GM12878 (cell line): ENCODE measurements at regions not wholly inside any gene's neighbourhood (a gene's known extent, or its start where the extent isn't known, plus 50 kb on each side); places are given as distances from the start of the nearest gene placed in this dataset.

Source experiments
- CEBPB ChIP-seq, 2 experiments: fragments of 150-350 bp in 1 of 2; IDR thresholded peaks; 2 replicates each; pipeline ENCODE4 v1.6.1; 2012 to 2014; ENCODE audit warnings: low read depth in 2 of 2, low read length in 2 of 2, borderline replicate concordance in 1 of 2, inconsistent platforms in 1 of 2
- CHD4 ChIP-seq: fragments of 200-600 bp; sonication (generic); IDR thresholded peaks from 2 replicates; pipeline ENCODE4 v1.6.1; 2016; ENCODE audit warnings: mild to moderate bottlenecking
- ESRRA ChIP-seq: IDR thresholded peaks from 2 replicates; pipeline ENCODE4 v1.6.1; 2012; ENCODE audit warnings: mild to moderate bottlenecking, low read length, improper control_type of control experiment
- FOXM1 ChIP-seq: IDR thresholded peaks from 2 replicates; pipeline ENCODE4 v1.6.1; 2012; ENCODE audit warnings: low read depth, mild to moderate bottlenecking, inconsistent platforms, low read length, moderate library complexity
- SIN3A ChIP-seq: IDR thresholded peaks from 2 replicates; pipeline ENCODE4 v1.6.1; 2012; ENCODE audit warnings: low read depth, low read length, improper control_type of control experiment
- TCF12 ChIP-seq: IDR thresholded peaks from 2 replicates; pipeline ENCODE4 v1.6.1; 2011; ENCODE audit warnings: low read depth, mild to moderate bottlenecking, low read length
- TF ChIP-seq, protein P1 (sequence below), 3 experiments: IDR thresholded peaks in 2 of 3; conservative IDR thresholded peaks in 1 of 3; 2 replicates each; pipeline ENCODE4 v1.5.1; 2011; ENCODE audit warnings: low read depth in 3 of 3, low read length in 3 of 3, mild to moderate bottlenecking in 3 of 3, control low read depth in 2 of 3, moderate library complexity in 2 of 3, inconsistent platforms in 1 of 3, mixed read lengths in 1 of 3; ENCODE audit not compliant: control insufficient read depth in 2 of 3, insufficient read depth in 1 of 3; ENCODE audit errors: extremely low read depth in 1 of 3
- TF ChIP-seq, protein P2 (sequence below): IDR thresholded peaks from 2 replicates; pipeline ENCODE4 v1.6.1; 2011; ENCODE audit warnings: mild to moderate bottlenecking, low read depth, low read length, moderate library complexity; ENCODE audit not compliant: insufficient replicate concordance

GRCh38 chr3:193814166-193814892, 221.3 kb downstream of the OPA1 start:
- TF ChIP-seq, protein P1, sequence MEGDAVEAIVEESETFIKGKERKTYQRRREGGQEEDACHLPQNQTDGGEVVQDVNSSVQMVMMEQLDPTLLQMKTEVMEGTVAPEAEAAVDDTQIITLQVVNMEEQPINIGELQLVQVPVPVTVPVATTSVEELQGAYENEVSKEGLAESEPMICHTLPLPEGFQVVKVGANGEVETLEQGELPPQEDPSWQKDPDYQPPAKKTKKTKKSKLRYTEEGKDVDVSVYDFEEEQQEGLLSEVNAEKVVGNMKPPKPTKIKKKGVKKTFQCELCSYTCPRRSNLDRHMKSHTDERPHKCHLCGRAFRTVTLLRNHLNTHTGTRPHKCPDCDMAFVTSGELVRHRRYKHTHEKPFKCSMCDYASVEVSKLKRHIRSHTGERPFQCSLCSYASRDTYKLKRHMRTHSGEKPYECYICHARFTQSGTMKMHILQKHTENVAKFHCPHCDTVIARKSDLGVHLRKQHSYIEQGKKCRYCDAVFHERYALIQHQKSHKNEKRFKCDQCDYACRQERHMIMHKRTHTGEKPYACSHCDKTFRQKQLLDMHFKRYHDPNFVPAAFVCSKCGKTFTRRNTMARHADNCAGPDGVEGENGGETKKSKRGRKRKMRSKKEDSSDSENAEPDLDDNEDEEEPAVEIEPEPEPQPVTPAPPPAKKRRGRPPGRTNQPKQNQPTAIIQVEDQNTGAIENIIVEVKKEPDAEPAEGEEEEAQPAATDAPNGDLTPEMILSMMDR (IDR thresholded peaks at IDR 0.05 in 2 of 3, conservative IDR thresholded peaks at IDR 0.05 in 1 of 3; ENCODE audit: control insufficient read depth in 2 of 3, extremely low read depth in 1 of 3, insufficient read depth in 1 of 3, low read depth in 3 of 3, low read length in 3 of 3): no peak
- TF ChIP-seq CEBPB (IDR thresholded peaks at IDR 0.05; ENCODE audit: borderline replicate concordance in 1 of 2, low read depth in 2 of 2, low read length in 2 of 2) (no peak), SIN3A (no peak), CHD4 (no peak), ESRRA (no peak), FOXM1 (no peak), TCF12 (no peak)
- TF ChIP-seq, protein P2, sequence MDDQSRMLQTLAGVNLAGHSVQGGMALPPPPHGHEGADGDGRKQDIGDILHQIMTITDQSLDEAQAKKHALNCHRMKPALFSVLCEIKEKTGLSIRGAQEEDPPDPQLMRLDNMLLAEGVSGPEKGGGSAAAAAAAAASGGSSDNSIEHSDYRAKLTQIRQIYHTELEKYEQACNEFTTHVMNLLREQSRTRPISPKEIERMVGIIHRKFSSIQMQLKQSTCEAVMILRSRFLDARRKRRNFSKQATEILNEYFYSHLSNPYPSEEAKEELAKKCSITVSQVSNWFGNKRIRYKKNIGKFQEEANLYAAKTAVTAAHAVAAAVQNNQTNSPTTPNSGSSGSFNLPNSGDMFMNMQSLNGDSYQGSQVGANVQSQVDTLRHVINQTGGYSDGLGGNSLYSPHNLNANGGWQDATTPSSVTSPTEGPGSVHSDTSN: no peak
